ENCODE measurements at regions not wholly inside any gene's neighbourhood (a gene's known extent, or its start where the extent isn't known, plus 50 kb on each side); places are given as distances from the start of the nearest gene placed in this dataset.

DNA sequence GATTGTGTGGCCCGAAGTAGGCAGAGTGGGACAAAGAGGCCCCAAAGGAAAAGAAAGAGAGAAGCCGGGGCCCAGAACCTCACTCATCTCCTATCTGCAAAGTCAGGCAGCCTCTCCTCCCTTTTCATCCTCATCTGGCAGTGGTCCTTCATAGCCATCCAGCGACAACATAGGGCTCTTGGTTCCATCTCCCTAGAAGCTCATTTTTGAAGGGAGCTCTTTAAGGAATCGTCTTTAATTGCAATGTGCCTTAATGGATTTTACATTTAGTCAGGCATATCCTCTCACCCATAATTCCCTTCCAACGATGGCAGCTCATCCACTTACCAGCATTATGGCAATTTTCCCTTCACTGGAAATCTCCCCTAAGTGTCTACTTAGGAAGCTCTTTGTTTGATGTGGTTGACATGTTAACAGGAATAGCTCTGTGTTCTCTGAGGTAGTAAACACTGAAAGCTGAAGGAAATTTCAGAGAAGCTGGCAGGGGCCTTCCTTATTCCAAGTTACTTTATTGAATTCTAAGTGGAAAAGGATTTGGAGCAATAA is 780.6 kb downstream of the TSN start:
- TF ChIP-seq POLR2AphosphoS5 (IDR thresholded peaks at IDR 0.05; ENCODE audit: low read depth, low read length) (no peak), SIN3A (IDR thresholded peaks at IDR 0.05; ENCODE audit: borderline replicate concordance, insufficient read depth, low read length) (no peak), TAF1 (IDR thresholded peaks at IDR 0.05; ENCODE audit: borderline replicate concordance, insufficient read depth, low read length) (no peak), FOXP2 (optimal IDR thresholded peaks at IDR 0.05; ENCODE audit: borderline replicate concordance, extremely low read depth, extremely low read length, insufficient read depth) (no peak)
- TF ChIP-seq, protein P1, sequence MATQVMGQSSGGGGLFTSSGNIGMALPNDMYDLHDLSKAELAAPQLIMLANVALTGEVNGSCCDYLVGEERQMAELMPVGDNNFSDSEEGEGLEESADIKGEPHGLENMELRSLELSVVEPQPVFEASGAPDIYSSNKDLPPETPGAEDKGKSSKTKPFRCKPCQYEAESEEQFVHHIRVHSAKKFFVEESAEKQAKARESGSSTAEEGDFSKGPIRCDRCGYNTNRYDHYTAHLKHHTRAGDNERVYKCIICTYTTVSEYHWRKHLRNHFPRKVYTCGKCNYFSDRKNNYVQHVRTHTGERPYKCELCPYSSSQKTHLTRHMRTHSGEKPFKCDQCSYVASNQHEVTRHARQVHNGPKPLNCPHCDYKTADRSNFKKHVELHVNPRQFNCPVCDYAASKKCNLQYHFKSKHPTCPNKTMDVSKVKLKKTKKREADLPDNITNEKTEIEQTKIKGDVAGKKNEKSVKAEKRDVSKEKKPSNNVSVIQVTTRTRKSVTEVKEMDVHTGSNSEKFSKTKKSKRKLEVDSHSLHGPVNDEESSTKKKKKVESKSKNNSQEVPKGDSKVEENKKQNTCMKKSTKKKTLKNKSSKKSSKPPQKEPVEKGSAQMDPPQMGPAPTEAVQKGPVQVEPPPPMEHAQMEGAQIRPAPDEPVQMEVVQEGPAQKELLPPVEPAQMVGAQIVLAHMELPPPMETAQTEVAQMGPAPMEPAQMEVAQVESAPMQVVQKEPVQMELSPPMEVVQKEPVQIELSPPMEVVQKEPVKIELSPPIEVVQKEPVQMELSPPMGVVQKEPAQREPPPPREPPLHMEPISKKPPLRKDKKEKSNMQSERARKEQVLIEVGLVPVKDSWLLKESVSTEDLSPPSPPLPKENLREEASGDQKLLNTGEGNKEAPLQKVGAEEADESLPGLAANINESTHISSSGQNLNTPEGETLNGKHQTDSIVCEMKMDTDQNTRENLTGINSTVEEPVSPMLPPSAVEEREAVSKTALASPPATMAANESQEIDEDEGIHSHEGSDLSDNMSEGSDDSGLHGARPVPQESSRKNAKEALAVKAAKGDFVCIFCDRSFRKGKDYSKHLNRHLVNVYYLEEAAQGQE (IDR thresholded peaks at IDR 0.05; ENCODE audit: insufficient read depth in 1 of 2, low read depth in 2 of 2, low read length in 2 of 2): no peak

DNA sequence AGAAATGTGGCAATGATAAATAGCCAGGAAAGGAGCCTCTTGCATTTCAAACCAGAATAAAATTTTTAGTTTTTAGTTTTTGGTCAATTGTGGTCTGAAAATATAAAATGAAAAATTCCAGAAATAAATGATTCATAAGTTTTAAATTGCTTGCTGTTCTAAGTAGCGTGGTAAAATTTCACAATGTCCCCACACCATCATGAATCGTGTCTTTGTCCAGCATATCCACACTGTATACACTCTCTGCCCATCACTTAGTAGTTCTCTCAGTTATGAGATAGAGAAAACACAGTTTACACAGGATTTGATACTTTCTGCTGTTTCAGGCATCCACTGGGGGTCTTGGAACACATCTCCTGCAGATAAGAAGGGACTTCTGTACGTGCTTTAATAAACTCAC is 783.9 kb downstream of the TSN start:
- TF ChIP-seq TAF1 (IDR thresholded peaks at IDR 0.05; ENCODE audit: borderline replicate concordance, insufficient read depth, low read length) (no peak), FOXP2 (optimal IDR thresholded peaks at IDR 0.05; ENCODE audit: borderline replicate concordance, extremely low read depth, extremely low read length, insufficient read depth) (no peak), POLR2AphosphoS5 (IDR thresholded peaks at IDR 0.05; ENCODE audit: low read depth, low read length) (no peak), SIN3A (IDR thresholded peaks at IDR 0.05; ENCODE audit: borderline replicate concordance, insufficient read depth, low read length) (no peak)
- TF ChIP-seq, protein P1 (IDR thresholded peaks at IDR 0.05; ENCODE audit: insufficient read depth in 1 of 2, low read depth in 2 of 2, low read length in 2 of 2): no peak

DNA sequence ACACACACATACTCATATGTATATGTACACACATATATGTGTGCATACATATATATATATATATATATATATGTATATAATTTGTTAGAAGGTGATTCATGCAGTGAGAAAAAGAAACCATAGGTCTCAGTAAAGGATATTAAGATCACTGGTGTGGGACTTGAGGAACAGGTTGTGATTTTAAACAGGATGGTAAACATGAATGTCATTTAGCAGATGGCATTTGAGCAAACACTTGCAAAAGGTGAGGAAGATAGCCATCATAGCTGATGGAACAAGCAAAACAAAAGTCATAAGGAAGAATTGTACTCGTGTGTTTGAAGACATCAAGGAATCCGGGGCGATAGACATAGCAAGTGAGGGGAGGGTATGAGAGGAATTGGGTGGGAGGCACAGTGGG is 784.5 kb downstream of the TSN start:
- TF ChIP-seq TAF1 (IDR thresholded peaks at IDR 0.05; ENCODE audit: borderline replicate concordance, insufficient read depth, low read length) (no peak), POLR2AphosphoS5 (IDR thresholded peaks at IDR 0.05; ENCODE audit: low read depth, low read length) (no peak), SIN3A (IDR thresholded peaks at IDR 0.05; ENCODE audit: borderline replicate concordance, insufficient read depth, low read length) (no peak), FOXP2 (optimal IDR thresholded peaks at IDR 0.05; ENCODE audit: borderline replicate concordance, extremely low read depth, extremely low read length, insufficient read depth) (no peak)
- TF ChIP-seq, protein P1 (IDR thresholded peaks at IDR 0.05; ENCODE audit: insufficient read depth in 1 of 2, low read depth in 2 of 2, low read length in 2 of 2): no peak

DNA sequence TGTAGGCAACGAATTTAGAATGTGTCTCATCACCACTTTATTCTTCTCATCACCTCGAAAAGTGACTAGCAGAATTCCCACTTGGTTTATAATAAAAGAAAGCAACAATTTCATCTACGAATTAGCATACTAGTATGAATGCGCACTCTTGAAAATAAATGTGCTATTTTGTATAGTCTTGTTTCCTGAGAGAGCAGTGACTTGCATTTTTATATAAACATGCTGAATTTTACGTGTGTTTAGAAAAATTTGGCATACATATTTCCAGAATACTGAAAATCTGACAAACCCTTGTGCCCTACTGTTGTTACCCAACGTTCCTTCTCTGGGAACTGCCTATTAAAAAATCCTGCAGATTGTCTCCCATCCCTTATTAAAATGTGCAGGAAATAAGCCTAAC is 786.8 kb downstream of the TSN start:
- TF ChIP-seq, protein P1 (IDR thresholded peaks at IDR 0.05; ENCODE audit: insufficient read depth in 1 of 2, low read depth in 2 of 2, low read length in 2 of 2): no peak
- no peak for TF ChIP-seq TAF1 (IDR thresholded peaks at IDR 0.05; ENCODE audit: borderline replicate concordance, insufficient read depth, low read length)
- TF ChIP-seq SIN3A (IDR thresholded peaks at IDR 0.05; ENCODE audit: borderline replicate concordance, insufficient read depth, low read length): no peak
- no peak for TF ChIP-seq POLR2AphosphoS5 (IDR thresholded peaks at IDR 0.05; ENCODE audit: low read depth, low read length)
- TF ChIP-seq FOXP2 (optimal IDR thresholded peaks at IDR 0.05; ENCODE audit: borderline replicate concordance, extremely low read depth, extremely low read length, insufficient read depth): no peak

DNA sequence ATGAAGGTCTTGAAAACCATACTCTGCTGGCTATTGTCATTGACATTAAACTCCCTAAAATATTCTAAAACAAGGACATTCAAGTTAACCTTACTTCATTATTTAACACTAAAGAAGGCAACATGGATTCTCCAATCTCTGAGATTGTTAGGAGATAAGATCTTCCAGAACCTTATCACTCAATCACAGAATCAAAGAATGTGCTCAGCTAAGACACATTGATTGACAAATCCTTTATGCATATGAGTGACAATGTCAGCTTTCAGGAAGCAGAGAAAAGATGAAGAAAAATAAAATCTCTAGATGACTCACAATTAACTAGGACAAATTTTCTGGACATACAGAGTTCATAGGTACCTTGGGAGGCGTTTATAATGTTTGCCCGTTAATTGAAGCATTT is 787.2 kb downstream of the TSN start:
- TF ChIP-seq TAF1 (IDR thresholded peaks at IDR 0.05; ENCODE audit: borderline replicate concordance, insufficient read depth, low read length): no peak
- no peak for TF ChIP-seq FOXP2 (optimal IDR thresholded peaks at IDR 0.05; ENCODE audit: borderline replicate concordance, extremely low read depth, extremely low read length, insufficient read depth)
- TF ChIP-seq POLR2AphosphoS5 (IDR thresholded peaks at IDR 0.05; ENCODE audit: low read depth, low read length): no peak
- TF ChIP-seq, protein P1 (IDR thresholded peaks at IDR 0.05; ENCODE audit: insufficient read depth in 1 of 2, low read depth in 2 of 2, low read length in 2 of 2): no peak

Data from PFSK-1 (cell line).